Esophagus squamous epithelium (tissue), 5 donors: ENCODE measurements at regions not wholly inside any gene's neighbourhood (a gene's known extent, or its start where the extent isn't known, plus 50 kb on each side); places are given as distances from the start of the nearest gene placed in this dataset.

Experiments
- DNase-seq: peaks from one replicate; lab custom pipeline; 2025; lab: John Stamatoyannopoulos, UW
- H3K27ac ChIP-seq, 4 donors: fragments of 200-600 bp; sonication (generic); one replicate each; pipeline ENCODE4 v1.5.1; 2016 to 2019; ENCODE audit warnings: mild to moderate bottlenecking in 1 of 4
- H3K27me3 ChIP-seq, 4 donors: fragments of 200-600 bp; sonication (generic); 1 replicate in 3 of 4; 2 replicates in 1 of 4; pipeline versions ENCODE4 v1.5.1 to v1.6.0; 2017 to 2021; ENCODE audit warnings: antibody characterized with exemption in 1 of 4
- H3K36me3 ChIP-seq, 3 donors: fragments of 200-600 bp; sonication (generic); one replicate each; pipeline ENCODE4 v1.5.1; 2016 to 2019
- H3K4me1 ChIP-seq, 3 donors: fragments of 200-600 bp; sonication (generic); one replicate each; pipeline ENCODE4 v1.5.1; 2017 to 2019
- H3K4me3 ChIP-seq, 4 donors: fragments of 200-600 bp; sonication (generic); 1 replicate in 3 of 4; 2 replicates in 1 of 4; pipeline ENCODE4 v1.5.1; 2016 to 2019; ENCODE audit warnings: mild to moderate bottlenecking in 2 of 4, moderate library complexity in 1 of 4
- H3K9me3 ChIP-seq, 3 donors: fragments of 200-600 bp; sonication (generic); one replicate each; pipeline ENCODE4 v1.5.1; 2016 to 2019
- CTCF ChIP-seq, 6 experiments: fragments of 450-650 bp in 4 of 6; fragments of 200-600 bp in 2 of 6; sonication (generic) in 2 of 6; IDR thresholded peaks; one replicate each; pipeline ENCODE4 v1.5.1; 2016 to 2019; ENCODE audit warnings: antibody characterized with exemption in 6 of 6, mild to moderate bottlenecking in 4 of 6, moderate library complexity in 4 of 6
- POLR2A ChIP-seq, 4 donors: fragments of 450-650 bp; IDR thresholded peaks; one replicate each; pipeline ENCODE4 v1.6.1; 2017; ENCODE audit warnings: antibody characterized with exemption in 4 of 4, mild to moderate bottlenecking in 4 of 4, moderate library complexity in 3 of 4
- WGBS, 2 donors: methylation state at CpG; one replicate each; pipeline ENCODE4 v1.1.5; 2018; 5-methylcytosine and 5-hydroxymethylcytosine counted together
- intact Hi-C: fragments of 100-400 bp; cut with DNase I; formaldehyde crosslinking; loops from one replicate; pipeline ENCODE4 v1.15.0; 2022
- donor health status: DM: yes; HTN: yes; CAD: no.

GRCh38 chr13:111898956-111899713, 167.8 kb upstream of the SOX1 start:
- Histone ChIP-seq H3K27ac (no peak overlapping the region), H3K4me3 (no peak overlapping the region), H3K9me3 (no peaks in the 10 kb centered on the region), H3K36me3 (no peaks in the 10 kb centered on the region), H3K27me3 (peaks cover 0 to 32% (median 0%) of the 10 kb centered on the region in 4 donors), H3K4me1 (no peaks in the 10 kb centered on the region)
- whole genome bisulfite sequencing, 2 donors: 82 to 84% methylated on average over 14 to 18 of the region's 35 CpGs
- TF ChIP-seq POLR2A (IDR thresholded peaks at IDR 0.05): no peak
- TF ChIP-seq CTCF (IDR thresholded peaks at IDR 0.05): no peak
- intact Hi-C loops: no loop called here
- no peak for DNase-seq

GRCh38 chr13:111899714-111900389, 167.1 kb upstream of the SOX1 start:
- no peak overlapping the region for H3K27ac ChIP-seq
- intact Hi-C loops: no loop called here
- H3K4me1 ChIP-seq: no peaks in the 10 kb centered on the region
- no peak for DNase-seq
- H3K9me3 ChIP-seq: no peaks in the 10 kb centered on the region
- 72 to 78% methylated on average over 6 to 14 of the region's 15 CpGs for WGBS, 2 donors
- TF ChIP-seq POLR2A (IDR thresholded peaks at IDR 0.05) (no peak), CTCF (IDR thresholded peaks at IDR 0.05) (no peak)
- no peak overlapping the region for H3K4me3 ChIP-seq
- no peaks in the 10 kb centered on the region for H3K36me3 ChIP-seq
- H3K27me3 ChIP-seq: peaks cover 0 to 25% (median 0%) of the 10 kb centered on the region in 4 donors

- 32 to 44% methylated on average over 9 to 17 of the region's 26 CpGs for WGBS, 2 donors
- TF ChIP-seq POLR2A (IDR thresholded peaks at IDR 0.05): no peak
- TF ChIP-seq CTCF (IDR thresholded peaks at IDR 0.05): no peak
- intact Hi-C loops: no loop called here
These were observed 166.4 kb upstream of the SOX1 start for GRCh38 chr13:111900390-111901131.

GRCh38 chr13:111901267-111901915, 165.6 kb upstream of the SOX1 start:
- Histone ChIP-seq H3K27ac (no peak overlapping the region), H3K36me3 (no peaks in the 10 kb centered on the region), H3K4me1 (no peaks in the 10 kb centered on the region), H3K9me3 (no peaks in the 10 kb centered on the region), H3K4me3 (no peak overlapping the region), H3K27me3 (peaks cover 0 to 18% (median 0%) of the 10 kb centered on the region in 4 donors)
- TF ChIP-seq POLR2A (IDR thresholded peaks at IDR 0.05) (no peak), CTCF (IDR thresholded peaks at IDR 0.05) (no peak)
- intact Hi-C loops: no loop called here
- WGBS, 2 donors: 67 to 77% methylated on average over 5 to 12 of the region's 23 CpGs
- DNase-seq: no peak

More at GRCh38 chr13:111900390-111901131, 166.4 kb upstream of the SOX1 start:
- DNase-seq: no peak
- H3K36me3 ChIP-seq: no peaks in the 10 kb centered on the region
- no peak overlapping the region for H3K27ac ChIP-seq
- H3K4me3 ChIP-seq: no peak overlapping the region
- H3K27me3 ChIP-seq: peaks cover 0 to 18% (median 0%) of the 10 kb centered on the region in 4 donors
- H3K9me3 ChIP-seq: no peaks in the 10 kb centered on the region
- H3K4me1 ChIP-seq: no peaks in the 10 kb centered on the region
